Activated naive CD4-positive, alpha-beta T cell treated with anti-CD3 and anti-CD28 coated beads, Interleukin-2, amount 10 ng/mL, durations not matched to agents 7 days and 5 days (primary cell): ENCODE measurements at regions not wholly inside any gene's neighbourhood (a gene's known extent, or its start where the extent isn't known, plus 50 kb on each side); places are given as distances from the start of the nearest gene placed in this dataset.

Experiments used
- CTCF ChIA-PET: fragments of 350-600 bp; sonication (Branson Sonifier 250); formaldehyde crosslinking; loops from one replicate; lab custom pipeline; 2021; ENCODE audit warnings: antibody characterized with exemption; lab: Charles Lee
- DNase-seq: peaks from one replicate; pipeline ENCODE4 v3.0.0-alpha.2; 2020
- H3K27ac Mint-ChIP-seq: one replicate; pipeline ENCODE4 v1.8.0; 2021; ENCODE audit warnings: mild to moderate bottlenecking, moderate library complexity, mixed read lengths
- H3K27me3 Mint-ChIP-seq: one replicate; pipeline ENCODE4 v1.8.0; 2021; ENCODE audit warnings: mild to moderate bottlenecking, mixed read lengths
- H3K36me3 Mint-ChIP-seq: one replicate; pipeline ENCODE4 v1.8.0; 2021; ENCODE audit warnings: mixed read lengths
- H3K4me1 Mint-ChIP-seq: one replicate; pipeline ENCODE4 v1.8.0; 2021; ENCODE audit warnings: mixed read lengths
- H3K4me3 Mint-ChIP-seq: one replicate; pipeline ENCODE4 v1.8.0; 2021; ENCODE audit warnings: mild to moderate bottlenecking, moderate library complexity, mixed read lengths
- H3K9me3 Mint-ChIP-seq: one replicate; pipeline ENCODE4 v1.8.0; 2021; ENCODE audit warnings: mixed read lengths

- Mint-ChIP-seq H3K9me3 (peaks cover 3% of the 10 kb centered on the region), H3K27me3 (no peaks in the 10 kb centered on the region), H3K4me1 (no peaks in the 10 kb centered on the region), H3K27ac (no peak overlapping the region), H3K36me3 (no peaks in the 10 kb centered on the region), H3K4me3 (no peak overlapping the region)
- CTCF ChIA-PET, result no interaction called here
- no peak for DNase-seq
These were observed 1149.2 kb downstream of the BRD1 start for GRCh38 chr22:48678171-48679135.

- Mint-ChIP-seq H3K27ac (no peak overlapping the region), H3K4me3 (no peak overlapping the region), H3K27me3 (no peaks in the 10 kb centered on the region), H3K9me3 (peaks cover 8% of the 10 kb centered on the region), H3K4me1 (no peaks in the 10 kb centered on the region), H3K36me3 (no peaks in the 10 kb centered on the region)
- CTCF ChIA-PET, result no interaction called here
- DNase-seq, result no peak
These were observed 1150.1 kb downstream of the BRD1 start for GRCh38 chr22:48677621-48678020.

- no peaks in the 10 kb centered on the region for H3K27me3 Mint-ChIP-seq
- no peak for DNase-seq
- H3K36me3 Mint-ChIP-seq, result no peaks in the 10 kb centered on the region
- no peak overlapping the region for H3K4me3 Mint-ChIP-seq
- no peak overlapping the region for H3K27ac Mint-ChIP-seq
- H3K4me1 Mint-ChIP-seq, result no peaks in the 10 kb centered on the region
- peaks cover 13% of the 10 kb centered on the region for H3K9me3 Mint-ChIP-seq
- CTCF ChIA-PET, result no interaction called here
These were observed 1150.5 kb downstream of the BRD1 start for GRCh38 chr22:48677168-48677520.

GRCh38 chr22:48676266-48677167, 1151.2 kb downstream of the BRD1 start:
- CTCF ChIA-PET, result no interaction called here
- H3K27ac Mint-ChIP-seq, result no peak overlapping the region

GRCh38 chr22:48675830-48676145, 1151.9 kb downstream of the BRD1 start:
- Mint-ChIP-seq H3K36me3 (no peaks in the 10 kb centered on the region), H3K27ac (no peak overlapping the region), H3K4me3 (no peak overlapping the region), H3K9me3 (peaks cover 18% of the 10 kb centered on the region), H3K4me1 (no peaks in the 10 kb centered on the region), H3K27me3 (no peaks in the 10 kb centered on the region)
- CTCF ChIA-PET, result no interaction called here
- DNase-seq, result no peak

More at GRCh38 chr22:48676266-48677167, 1151.2 kb downstream of the BRD1 start:
- Mint-ChIP-seq H3K36me3 (no peaks in the 10 kb centered on the region), H3K4me1 (no peaks in the 10 kb centered on the region), H3K9me3 (peaks cover 18% of the 10 kb centered on the region), H3K27me3 (no peaks in the 10 kb centered on the region), H3K4me3 (no peak overlapping the region)
- DNase-seq, result no peak

- H3K36me3 Mint-ChIP-seq, result no peaks in the 10 kb centered on the region
- H3K9me3 Mint-ChIP-seq, result peaks cover 18% of the 10 kb centered on the region
- DNase-seq, result no peak
- H3K4me1 Mint-ChIP-seq, result no peaks in the 10 kb centered on the region
- no peaks in the 10 kb centered on the region for H3K27me3 Mint-ChIP-seq
- H3K4me3 Mint-ChIP-seq, result no peak overlapping the region
- CTCF ChIA-PET, result no interaction called here
- no peak overlapping the region for H3K27ac Mint-ChIP-seq
These were observed 1152.4 kb downstream of the BRD1 start for GRCh38 chr22:48675141-48675829.

GRCh38 chr22:48673806-48674500, 1153.7 kb downstream of the BRD1 start:
- Mint-ChIP-seq H3K36me3 (no peaks in the 10 kb centered on the region), H3K4me3 (no peak overlapping the region), H3K27ac (no peak overlapping the region), H3K9me3 (peaks cover 21% of the 10 kb centered on the region), H3K27me3 (no peaks in the 10 kb centered on the region), H3K4me1 (no peaks in the 10 kb centered on the region)
- CTCF ChIA-PET, result no interaction called here
- no peak for DNase-seq

- no peak overlapping the region for H3K4me3 Mint-ChIP-seq
- H3K36me3 Mint-ChIP-seq, result no peaks in the 10 kb centered on the region
- peaks cover 21% of the 10 kb centered on the region for H3K9me3 Mint-ChIP-seq
- no peaks in the 10 kb centered on the region for H3K4me1 Mint-ChIP-seq
- no peak for DNase-seq
- CTCF ChIA-PET, result no interaction called here
- no peak overlapping the region for H3K27ac Mint-ChIP-seq
- H3K27me3 Mint-ChIP-seq, result no peaks in the 10 kb centered on the region
These were observed 1155.3 kb downstream of the BRD1 start for GRCh38 chr22:48672387-48672786.

GRCh38 chr22:48670731-48671130, 1156.9 kb downstream of the BRD1 start:
- Mint-ChIP-seq H3K27me3 (no peaks in the 10 kb centered on the region), H3K4me3 (no peak overlapping the region), H3K4me1 (no peaks in the 10 kb centered on the region), H3K9me3 (peaks cover 21% of the 10 kb centered on the region), H3K27ac (no peak overlapping the region), H3K36me3 (no peaks in the 10 kb centered on the region)
- no peak for DNase-seq
- CTCF ChIA-PET, result no interaction called here

GRCh38 chr22:48669986-48670716, 1157.5 kb downstream of the BRD1 start:
- CTCF ChIA-PET, result no interaction called here
- Mint-ChIP-seq H3K4me3 (no peak overlapping the region), H3K9me3 (peaks cover 23% of the 10 kb centered on the region)

GRCh38 chr22:48669226-48669625, 1158.4 kb downstream of the BRD1 start:
- no peak overlapping the region for H3K4me3 Mint-ChIP-seq
- CTCF ChIA-PET, result no interaction called here
- H3K36me3 Mint-ChIP-seq, result no peaks in the 10 kb centered on the region
- peaks cover 26% of the 10 kb centered on the region for H3K9me3 Mint-ChIP-seq
- H3K4me1 Mint-ChIP-seq, result no peaks in the 10 kb centered on the region
- DNase-seq, result no peak
- no peak overlapping the region for H3K27ac Mint-ChIP-seq
- no peaks in the 10 kb centered on the region for H3K27me3 Mint-ChIP-seq

More at GRCh38 chr22:48669986-48670716, 1157.5 kb downstream of the BRD1 start:
- no peaks in the 10 kb centered on the region for H3K27me3 Mint-ChIP-seq
- no peaks in the 10 kb centered on the region for H3K4me1 Mint-ChIP-seq
- H3K36me3 Mint-ChIP-seq, result no peaks in the 10 kb centered on the region
- no peak for DNase-seq
- H3K27ac Mint-ChIP-seq, result no peak overlapping the region

GRCh38 chr22:48667289-48667688, 1160.4 kb downstream of the BRD1 start:
- Mint-ChIP-seq H3K4me3 (no peak overlapping the region), H3K27ac (no peak overlapping the region), H3K9me3 (peaks cover 25% of the 10 kb centered on the region), H3K36me3 (no peaks in the 10 kb centered on the region), H3K4me1 (no peaks in the 10 kb centered on the region), H3K27me3 (no peaks in the 10 kb centered on the region)
- CTCF ChIA-PET, result no interaction called here
- no peak for DNase-seq

- CTCF ChIA-PET, result no interaction called here
- Mint-ChIP-seq H3K9me3 (peaks cover 18% of the 10 kb centered on the region), H3K4me1 (no peaks in the 10 kb centered on the region), H3K27ac (no peak overlapping the region), H3K36me3 (no peaks in the 10 kb centered on the region), H3K4me3 (no peak overlapping the region), H3K27me3 (no peaks in the 10 kb centered on the region)
- no peak for DNase-seq
These were observed 1161.1 kb downstream of the BRD1 start for GRCh38 chr22:48666620-48667019.
